ENCODE measurements at regions not wholly inside any gene's neighbourhood (a gene's known extent, or its start where the extent isn't known, plus 50 kb on each side); places are given as distances from the start of the nearest gene placed in this dataset.
"Not testable (repeated sequence)": the region's sequence is repeated elsewhere in the genome, so short reads cannot be mapped to it uniquely, and the experiment has no call there.

DNA sequence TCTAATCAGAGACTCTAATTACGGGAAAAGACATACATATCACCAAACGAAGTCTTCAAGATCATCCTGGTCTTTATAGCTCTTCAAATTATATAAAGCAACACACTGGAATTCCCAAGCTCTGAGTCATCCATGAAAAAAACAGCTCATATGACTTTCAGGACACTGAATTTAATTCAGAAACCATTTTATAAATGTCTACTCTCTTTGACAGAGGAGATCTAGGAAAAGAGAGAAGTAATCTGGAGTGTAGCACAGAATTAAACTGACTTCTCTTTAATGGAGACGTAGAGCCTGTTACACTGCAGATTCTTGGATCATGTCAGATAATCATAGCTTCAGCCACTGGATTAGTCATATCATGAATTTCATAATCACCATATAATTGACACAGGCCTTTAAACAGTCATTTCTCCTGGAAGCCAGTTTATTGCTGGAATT is 86.8 kb upstream of the WSB1 start:
- Histone ChIP-seq H3K9me1 (ENCODE audit: control insufficient read depth, extremely low read depth, insufficient read depth, low read length) (no peaks in the 10 kb centered on the region), H3K27me3 (ENCODE audit: control insufficient read depth, extremely low read depth, insufficient read depth, low read length) (no peaks in the 10 kb centered on the region), H3K79me2 (ENCODE audit: control insufficient read depth, insufficient read depth, low read length) (no peaks in the 10 kb centered on the region), H3K4me2 (ENCODE audit: control insufficient read depth, extremely low read depth, insufficient read depth, low read depth, low read length) (peak overlapping the region; percentile 71), H3K36me3 (ENCODE audit: control insufficient read depth in 2 of 2, extremely low read depth in 1 of 2, insufficient read depth in 2 of 2, low read length in 2 of 2) (no peaks in the 10 kb centered on the region), H3K27ac (ENCODE audit: control insufficient read depth, insufficient read depth, low read length) (peak overlapping the region; percentile 50), H3K4me1 (ENCODE audit: control insufficient read depth, extremely low read depth, insufficient read depth, low read length) (peaks cover 10% of the 10 kb centered on the region), H3K4me3 (ENCODE audit: control insufficient read depth in 2 of 3, extremely low read depth in 1 of 3, insufficient read depth in 2 of 3, low read depth in 1 of 3, low read length in 3 of 3) (no peak overlapping the region), H3K9ac (ENCODE audit: control insufficient read depth, extremely low read depth, insufficient read depth, low read length) (no peak overlapping the region), H4K20me1 (ENCODE audit: control insufficient read depth, extremely low read depth, insufficient read depth, low read length) (no peaks in the 10 kb centered on the region), H3K9me3 (ENCODE audit: control insufficient read depth, low read depth, low read length) (no peaks in the 10 kb centered on the region), H2AFZ (ENCODE audit: control insufficient read depth, low read length) (peak overlapping the region; percentile 17)
- dilution Hi-C loops (cut with MboI; ENCODE audit: extremely low pct_ligation_motif_present, low sequenced_read_pairs) = no loop called here
- TF ChIP-seq EZH2 (IDR thresholded peaks at IDR 0.05; ENCODE audit: low read length) = no peak
- TF ChIP-seq, protein P1, sequence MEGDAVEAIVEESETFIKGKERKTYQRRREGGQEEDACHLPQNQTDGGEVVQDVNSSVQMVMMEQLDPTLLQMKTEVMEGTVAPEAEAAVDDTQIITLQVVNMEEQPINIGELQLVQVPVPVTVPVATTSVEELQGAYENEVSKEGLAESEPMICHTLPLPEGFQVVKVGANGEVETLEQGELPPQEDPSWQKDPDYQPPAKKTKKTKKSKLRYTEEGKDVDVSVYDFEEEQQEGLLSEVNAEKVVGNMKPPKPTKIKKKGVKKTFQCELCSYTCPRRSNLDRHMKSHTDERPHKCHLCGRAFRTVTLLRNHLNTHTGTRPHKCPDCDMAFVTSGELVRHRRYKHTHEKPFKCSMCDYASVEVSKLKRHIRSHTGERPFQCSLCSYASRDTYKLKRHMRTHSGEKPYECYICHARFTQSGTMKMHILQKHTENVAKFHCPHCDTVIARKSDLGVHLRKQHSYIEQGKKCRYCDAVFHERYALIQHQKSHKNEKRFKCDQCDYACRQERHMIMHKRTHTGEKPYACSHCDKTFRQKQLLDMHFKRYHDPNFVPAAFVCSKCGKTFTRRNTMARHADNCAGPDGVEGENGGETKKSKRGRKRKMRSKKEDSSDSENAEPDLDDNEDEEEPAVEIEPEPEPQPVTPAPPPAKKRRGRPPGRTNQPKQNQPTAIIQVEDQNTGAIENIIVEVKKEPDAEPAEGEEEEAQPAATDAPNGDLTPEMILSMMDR (optimal IDR thresholded peaks at IDR 0.05 in 1 of 3, IDR thresholded peaks at IDR 0.05 in 1 of 3, conservative IDR thresholded peaks at IDR 0.05 in 1 of 3; ENCODE audit: extremely low read depth in 1 of 3, insufficient read depth in 2 of 3, low read length in 3 of 3) = no peak
- FAIRE-seq (no peak), DNase-seq (ENCODE audit: low read depth, low spot score) (peak; percentile 30)

DNA sequence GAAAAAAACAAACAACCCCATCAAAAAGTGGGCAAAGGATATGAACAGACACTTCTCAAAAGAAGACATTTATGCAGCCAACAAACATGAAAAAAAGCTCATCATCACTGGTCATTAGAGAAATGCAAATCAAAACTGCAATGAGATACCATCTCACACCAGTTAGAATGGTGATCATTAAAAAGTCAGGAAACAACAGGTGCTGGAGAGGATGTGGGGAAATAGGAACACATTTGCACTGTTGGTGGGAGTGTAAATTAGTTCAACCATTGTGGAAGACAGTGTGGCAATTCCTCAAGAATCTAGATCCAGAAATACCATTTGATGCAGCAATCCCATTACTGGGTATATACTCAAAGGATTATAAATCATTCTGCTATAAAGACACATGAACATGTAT is 85.5 kb upstream of the WSB1 start:
- H3K9me1 ChIP-seq (ENCODE audit: control insufficient read depth, extremely low read depth, insufficient read depth, low read length); H3K36me3 ChIP-seq (ENCODE audit: control insufficient read depth in 2 of 2, extremely low read depth in 1 of 2, insufficient read depth in 2 of 2, low read length in 2 of 2); H3K4me2 ChIP-seq (ENCODE audit: control insufficient read depth, extremely low read depth, insufficient read depth, low read depth, low read length); H3K4me3 ChIP-seq (ENCODE audit: control insufficient read depth in 2 of 3, extremely low read depth in 1 of 3, insufficient read depth in 2 of 3, low read depth in 1 of 3, low read length in 3 of 3); H3K79me2 ChIP-seq (ENCODE audit: control insufficient read depth, insufficient read depth, low read length); H4K20me1 ChIP-seq (ENCODE audit: control insufficient read depth, extremely low read depth, insufficient read depth, low read length); H2AFZ ChIP-seq (ENCODE audit: control insufficient read depth, low read length); H3K9ac ChIP-seq (ENCODE audit: control insufficient read depth, extremely low read depth, insufficient read depth, low read length); dilution Hi-C loops (cut with MboI; ENCODE audit: extremely low pct_ligation_motif_present, low sequenced_read_pairs); DNase-seq (ENCODE audit: low read depth, low spot score); H3K9me3 ChIP-seq (ENCODE audit: control insufficient read depth, low read depth, low read length); FAIRE-seq; H3K27ac ChIP-seq (ENCODE audit: control insufficient read depth, insufficient read depth, low read length); H3K27me3 ChIP-seq (ENCODE audit: control insufficient read depth, extremely low read depth, insufficient read depth, low read length): not testable (repeated sequence)
- H3K4me1 ChIP-seq (ENCODE audit: control insufficient read depth, extremely low read depth, insufficient read depth, low read length) = peaks cover 10% of the 10 kb centered on the region

DNA sequence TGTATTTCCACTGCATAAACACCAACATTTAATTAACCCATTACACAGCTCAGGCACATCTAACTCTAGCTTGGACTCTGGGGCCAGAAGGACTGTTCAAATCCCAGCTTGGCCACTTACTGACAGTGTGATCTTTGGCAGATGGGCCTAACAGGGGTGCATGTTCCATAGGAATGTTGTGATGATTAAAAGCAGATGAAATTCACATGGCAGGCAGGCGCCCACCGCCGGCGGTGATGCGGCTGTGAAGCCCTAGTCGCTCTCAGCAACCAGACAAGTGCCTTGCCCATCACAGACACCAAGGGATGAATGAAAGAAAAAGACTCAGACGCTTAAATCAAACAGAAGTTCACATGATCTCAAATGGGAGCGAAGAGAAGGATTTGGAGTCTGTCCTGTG is 84.6 kb upstream of the WSB1 start:
- dilution Hi-C loops (cut with MboI; ENCODE audit: extremely low pct_ligation_motif_present, low sequenced_read_pairs) = no loop called here
- Histone ChIP-seq H3K9me3 (ENCODE audit: control insufficient read depth, low read depth, low read length) (no peaks in the 10 kb centered on the region), H3K9me1 (ENCODE audit: control insufficient read depth, extremely low read depth, insufficient read depth, low read length) (no peaks in the 10 kb centered on the region), H3K4me2 (ENCODE audit: control insufficient read depth, extremely low read depth, insufficient read depth, low read depth, low read length) (no peak overlapping the region), H4K20me1 (ENCODE audit: control insufficient read depth, extremely low read depth, insufficient read depth, low read length) (no peaks in the 10 kb centered on the region), H2AFZ (ENCODE audit: control insufficient read depth, low read length) (no peak overlapping the region), H3K27ac (ENCODE audit: control insufficient read depth, insufficient read depth, low read length) (no peak overlapping the region), H3K4me3 (ENCODE audit: control insufficient read depth in 2 of 3, extremely low read depth in 1 of 3, insufficient read depth in 2 of 3, low read depth in 1 of 3, low read length in 3 of 3) (no peak overlapping the region), H3K9ac (ENCODE audit: control insufficient read depth, extremely low read depth, insufficient read depth, low read length) (no peak overlapping the region), H3K79me2 (ENCODE audit: control insufficient read depth, insufficient read depth, low read length) (no peaks in the 10 kb centered on the region), H3K27me3 (ENCODE audit: control insufficient read depth, extremely low read depth, insufficient read depth, low read length) (no peaks in the 10 kb centered on the region), H3K4me1 (ENCODE audit: control insufficient read depth, extremely low read depth, insufficient read depth, low read length) (peaks cover 10% of the 10 kb centered on the region), H3K36me3 (ENCODE audit: control insufficient read depth in 2 of 2, extremely low read depth in 1 of 2, insufficient read depth in 2 of 2, low read length in 2 of 2) (no peaks in the 10 kb centered on the region)
- DNase-seq (ENCODE audit: low read depth, low spot score) = no peak
- peak; percentile 5 for FAIRE-seq
- TF ChIP-seq EZH2 (IDR thresholded peaks at IDR 0.05; ENCODE audit: low read length) = no peak
- TF ChIP-seq, protein P1 (optimal IDR thresholded peaks at IDR 0.05 in 1 of 3, IDR thresholded peaks at IDR 0.05 in 1 of 3, conservative IDR thresholded peaks at IDR 0.05 in 1 of 3; ENCODE audit: extremely low read depth in 1 of 3, insufficient read depth in 2 of 3, low read length in 3 of 3) = no peak

DNA sequence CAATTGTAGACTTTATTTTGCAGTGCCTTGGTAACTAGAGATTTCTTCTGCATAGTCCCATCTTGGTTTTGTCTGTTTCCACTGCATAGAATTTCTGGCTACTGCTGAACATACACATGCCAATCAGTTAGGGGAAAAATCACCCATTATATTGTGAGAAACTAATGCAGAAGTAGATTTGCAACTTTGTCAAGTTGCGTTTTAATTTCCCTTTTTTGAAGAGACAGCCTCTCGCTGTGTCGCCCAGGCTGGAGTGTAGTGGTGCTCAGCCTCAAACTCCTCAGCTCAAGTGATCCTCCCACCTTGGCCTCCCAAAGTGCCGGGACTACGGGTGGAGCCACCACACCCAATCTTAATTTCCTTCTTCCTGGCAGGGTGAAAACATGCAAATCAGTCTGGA is 83.1 kb upstream of the WSB1 start:
- H3K9me1 ChIP-seq (ENCODE audit: control insufficient read depth, extremely low read depth, insufficient read depth, low read length); H3K27me3 ChIP-seq (ENCODE audit: control insufficient read depth, extremely low read depth, insufficient read depth, low read length); H3K4me2 ChIP-seq (ENCODE audit: control insufficient read depth, extremely low read depth, insufficient read depth, low read depth, low read length); H4K20me1 ChIP-seq (ENCODE audit: control insufficient read depth, extremely low read depth, insufficient read depth, low read length); FAIRE-seq; H2AFZ ChIP-seq (ENCODE audit: control insufficient read depth, low read length); H3K79me2 ChIP-seq (ENCODE audit: control insufficient read depth, insufficient read depth, low read length); DNase-seq (ENCODE audit: low read depth, low spot score); H3K4me3 ChIP-seq (ENCODE audit: control insufficient read depth in 2 of 3, extremely low read depth in 1 of 3, insufficient read depth in 2 of 3, low read depth in 1 of 3, low read length in 3 of 3); H3K9ac ChIP-seq (ENCODE audit: control insufficient read depth, extremely low read depth, insufficient read depth, low read length); H3K36me3 ChIP-seq (ENCODE audit: control insufficient read depth in 2 of 2, extremely low read depth in 1 of 2, insufficient read depth in 2 of 2, low read length in 2 of 2); H3K9me3 ChIP-seq (ENCODE audit: control insufficient read depth, low read depth, low read length); dilution Hi-C loops (cut with MboI; ENCODE audit: extremely low pct_ligation_motif_present, low sequenced_read_pairs); H3K27ac ChIP-seq (ENCODE audit: control insufficient read depth, insufficient read depth, low read length): not testable (repeated sequence)
- peaks cover 10% of the 10 kb centered on the region for H3K4me1 ChIP-seq (ENCODE audit: control insufficient read depth, extremely low read depth, insufficient read depth, low read length)

All from keratinocyte (primary cell).